WERI-Rb-1 (cell line): ENCODE measurements at regions not wholly inside any gene's neighbourhood (a gene's known extent, or its start where the extent isn't known, plus 50 kb on each side); places are given as distances from the start of the nearest gene placed in this dataset.

Source experiments
- DNase-seq: peaks from one replicate; pipeline ENCODE4 v3.0.0-alpha.2; 2020
- H3K27ac ChIP-seq: fragments of 250-450 bp; sonication (Bioruptor Pico); 2 replicates; pipeline ENCODE4 v1.5.1; 2020; ENCODE audit warnings: mild to moderate bottlenecking, moderate library complexity
- H3K27me3 ChIP-seq: fragments of 250-450 bp; sonication (Bioruptor Pico); 2 replicates; pipeline ENCODE4 v1.5.1; 2021; ENCODE audit warnings: mild to moderate bottlenecking, low read depth, moderate library complexity; ENCODE audit not compliant: insufficient read depth, severe bottlenecking
- H3K36me3 ChIP-seq: fragments of 250-450 bp; sonication (Bioruptor Pico); 2 replicates; pipeline ENCODE4 v1.5.1; 2020; ENCODE audit warnings: mild to moderate bottlenecking, moderate library complexity
- H3K4me3 ChIP-seq: 2 replicates; pipeline ENCODE4 v1.5.1; 2011; ENCODE audit warnings: low read depth, mild to moderate bottlenecking, control low read depth, low read length
- H3K9me3 ChIP-seq: fragments of 250-450 bp; sonication (Bioruptor Pico); 2 replicates; pipeline ENCODE4 v1.5.1; 2021; ENCODE audit warnings: mild to moderate bottlenecking, moderate library complexity; ENCODE audit not compliant: severe bottlenecking
- CTCF ChIP-seq: IDR thresholded peaks from 2 replicates; pipeline ENCODE4 v1.5.1; 2011; ENCODE audit warnings: low read depth, mild to moderate bottlenecking, control low read depth, inconsistent platforms, low read length

GRCh38 chr1:224533517-224533916, 82.6 kb upstream of the CNIH3 start:
- H3K36me3 ChIP-seq: no peaks in the 10 kb centered on the region
- H3K9me3 ChIP-seq: no peaks in the 10 kb centered on the region
- TF ChIP-seq CTCF: no peak
- H3K27me3 ChIP-seq: no peaks in the 10 kb centered on the region
- no peak overlapping the region for H3K27ac ChIP-seq
- no peak overlapping the region for H3K4me3 ChIP-seq
- DNase-seq: no peak

GRCh38 chr1:224534731-224535130, 81.4 kb upstream of the CNIH3 start:
- Histone ChIP-seq H3K9me3 (no peaks in the 10 kb centered on the region), H3K27me3 (no peaks in the 10 kb centered on the region), H3K4me3 (no peak overlapping the region), H3K36me3 (no peaks in the 10 kb centered on the region), H3K27ac (no peak overlapping the region)
- no peak for DNase-seq
- no peak for TF ChIP-seq CTCF

GRCh38 chr1:224535641-224536040, 80.5 kb upstream of the CNIH3 start:
- H3K27ac ChIP-seq: no peak overlapping the region
- no peak for DNase-seq
- H3K36me3 ChIP-seq: no peaks in the 10 kb centered on the region
- no peak overlapping the region for H3K4me3 ChIP-seq
- H3K9me3 ChIP-seq: no peaks in the 10 kb centered on the region
- no peak for TF ChIP-seq CTCF
- no peaks in the 10 kb centered on the region for H3K27me3 ChIP-seq

GRCh38 chr1:224539971-224540370, 76.1 kb upstream of the CNIH3 start:
- Histone ChIP-seq H3K4me3 (no peak overlapping the region), H3K9me3 (no peaks in the 10 kb centered on the region), H3K27ac (no peak overlapping the region), H3K36me3 (no peaks in the 10 kb centered on the region), H3K27me3 (no peaks in the 10 kb centered on the region)
- DNase-seq: no peak
- no peak for TF ChIP-seq CTCF

GRCh38 chr1:224540535-224540934, 75.6 kb upstream of the CNIH3 start:
- no peak for DNase-seq
- Histone ChIP-seq H3K9me3 (no peaks in the 10 kb centered on the region), H3K36me3 (no peaks in the 10 kb centered on the region), H3K4me3 (no peak overlapping the region), H3K27me3 (no peaks in the 10 kb centered on the region), H3K27ac (no peak overlapping the region)
- no peak for TF ChIP-seq CTCF

- TF ChIP-seq CTCF: no peak
- no peaks in the 10 kb centered on the region for H3K27me3 ChIP-seq
- no peak for DNase-seq
- H3K36me3 ChIP-seq: no peaks in the 10 kb centered on the region
- H3K9me3 ChIP-seq: no peaks in the 10 kb centered on the region
- H3K4me3 ChIP-seq: no peak overlapping the region
- H3K27ac ChIP-seq: no peak overlapping the region
Measured at GRCh38 chr1:224541072-224541790, 74.9 kb upstream of the CNIH3 start.
